Vagina (tissue), 2 donors: ENCODE measurements at regions not wholly inside any gene's neighbourhood (a gene's known extent, or its start where the extent isn't known, plus 50 kb on each side); places are given as distances from the start of the nearest gene placed in this dataset.

Source experiments
- CTCF ChIP-seq, 3 experiments: fragments of 450-650 bp in 2 of 3; fragments of 200-600 bp in 1 of 3; sonication (generic) in 1 of 3; IDR thresholded peaks; one replicate each; pipeline ENCODE4 v1.5.1; 2017 to 2019; ENCODE audit warnings: antibody characterized with exemption in 3 of 3, mild to moderate bottlenecking in 2 of 3, moderate library complexity in 2 of 3
- POLR2A ChIP-seq, 2 donors: fragments of 450-650 bp; IDR thresholded peaks; one replicate each; pipeline ENCODE4 v1.6.1; 2017; ENCODE audit warnings: antibody characterized with exemption in 2 of 2, mild to moderate bottlenecking in 2 of 2, moderate library complexity in 2 of 2
- POLR2AphosphoS5 ChIP-seq, 2 donors: sonication (generic); formaldehyde crosslinking; IDR thresholded peaks; one replicate each; pipeline ENCODE4 v1.9.0; 2017; ENCODE audit warnings: antibody characterized with exemption in 2 of 2, mild to moderate bottlenecking in 2 of 2, low read depth in 1 of 2; ENCODE audit not compliant: insufficient read depth in 1 of 2

- TF ChIP-seq CTCF (IDR thresholded peaks at IDR 0.05): no peak
- no peak for TF ChIP-seq POLR2AphosphoS5 (IDR thresholded peaks at IDR 0.05; ENCODE audit: insufficient read depth in 1 of 2, low read depth in 1 of 2)
- TF ChIP-seq POLR2A (IDR thresholded peaks at IDR 0.05): no peak
Measured at GRCh38 chr9:86706391-86706790, 240.9 kb downstream of the GAS1 start.
